ENCODE measurements at regions not wholly inside any gene's neighbourhood (a gene's known extent, or its start where the extent isn't known, plus 50 kb on each side); places are given as distances from the start of the nearest gene placed in this dataset.
A peak's percentile ranks its signal among the peaks of the same experiment; 100 is the strongest.

DNA sequence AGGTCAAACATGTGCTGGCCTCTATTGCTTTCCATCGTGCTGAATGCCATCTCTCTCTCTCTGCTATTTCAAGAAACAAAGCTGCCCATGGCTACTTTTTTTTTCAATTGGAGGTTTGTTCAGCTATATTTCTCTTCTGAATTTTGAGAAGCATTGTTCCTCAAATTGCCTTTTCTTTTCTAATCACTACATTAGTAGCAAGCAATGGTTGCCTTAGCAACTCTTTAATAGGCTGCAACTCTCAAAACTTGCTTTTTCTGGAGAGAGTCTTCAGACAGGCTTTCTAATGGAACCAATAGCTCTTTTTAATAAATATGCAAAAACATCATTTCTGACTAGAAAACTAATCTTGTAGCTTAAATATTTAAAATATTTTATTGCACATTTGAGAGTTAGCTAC lies 439.0 kb downstream of the LRRIQ3 start:
- H2BK12ac ChIP-seq (ENCODE audit: low read length) = no peak overlapping the region
- H3K27me3 ChIP-seq (ENCODE audit: control insufficient read depth in 3 of 3, insufficient read depth in 3 of 3, low read depth in 1 of 3, low read length in 3 of 3) = no peaks in the 10 kb centered on the region
- WGBS, 2 donors (ENCODE audit: extremely low coverage in 2 of 2, insufficient read length in 2 of 2, insufficient replicate concordance in 1 of 2) = no CpG with 5 or more reads among the region's 1 CpG
- H3K4ac ChIP-seq (ENCODE audit: low read length) = no peak overlapping the region
- peak overlapping the region; percentile 63 for H2AFZ ChIP-seq (ENCODE audit: low read length)
- DNase-seq (ENCODE audit: low spot score) = no peak
- H3K27ac ChIP-seq (replicated peaks; ENCODE audit: low read length) = no peak overlapping the region
- no peak overlapping the region for H3K9ac ChIP-seq (ENCODE audit: low read depth, low read length, poor library complexity)
- H3K14ac ChIP-seq (ENCODE audit: low read length) = no peak overlapping the region
- no peak overlapping the region for H3K4me3 ChIP-seq (ENCODE audit: low read length in 2 of 2)
- no peaks in the 10 kb centered on the region for H3K9me3 ChIP-seq (replicated peaks in 1 of 2; ENCODE audit: control insufficient read depth in 2 of 2, insufficient read depth in 1 of 2, low read depth in 1 of 2, low read length in 2 of 2)
- no peak overlapping the region for H3K23ac ChIP-seq (ENCODE audit: low read depth, low read length, poor library complexity)
- no peak overlapping the region for H4K8ac ChIP-seq (ENCODE audit: low read depth, low read length)
- no peak overlapping the region for H4K91ac ChIP-seq (ENCODE audit: low read depth, low read length, poor library complexity)
- no peaks in the 10 kb centered on the region for H3K36me3 ChIP-seq (replicated peaks in 1 of 2; ENCODE audit: control insufficient read depth in 2 of 2, insufficient read depth in 2 of 2, low read length in 2 of 2)
- no peak overlapping the region for H2BK5ac ChIP-seq (ENCODE audit: low read length)
- H2AK5ac ChIP-seq (ENCODE audit: low read depth, low read length) = no peak overlapping the region
- H2BK15ac ChIP-seq (ENCODE audit: low read length) = no peak overlapping the region
- H2BK120ac ChIP-seq (ENCODE audit: low read depth, low read length) = no peak overlapping the region
- no peaks in the 10 kb centered on the region for H3K79me1 ChIP-seq (ENCODE audit: low read depth, low read length)
- H3K4me2 ChIP-seq (ENCODE audit: insufficient read depth, low read length, poor library complexity, severe bottlenecking) = no peak overlapping the region
- peaks cover 0 to 4% of the 10 kb centered on the region in 2 donors for H3K4me1 ChIP-seq (ENCODE audit: control insufficient read depth in 2 of 2, insufficient read depth in 1 of 2, low read depth in 1 of 2, low read length in 2 of 2)
- H3K18ac ChIP-seq (ENCODE audit: low read length) = no peak overlapping the region

DNA sequence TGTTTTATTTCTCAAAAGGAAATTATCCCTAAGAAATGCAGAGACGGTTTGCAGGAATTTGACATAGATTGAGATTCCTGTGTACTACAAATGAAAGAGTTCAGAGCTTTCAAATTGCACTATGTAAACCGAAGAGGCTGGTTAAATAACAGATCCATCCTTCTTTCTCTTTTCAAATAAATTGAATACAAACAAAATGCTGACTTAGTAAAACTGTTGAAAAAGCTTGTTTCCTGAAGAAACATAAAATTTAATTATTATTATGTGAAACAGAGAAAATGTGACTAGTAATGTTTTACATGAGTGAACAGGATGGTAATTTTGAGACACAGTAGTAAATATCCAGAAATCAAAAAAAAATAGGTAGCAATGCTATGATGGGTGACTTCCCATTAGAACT lies 441.2 kb downstream of the LRRIQ3 start:
- H3K4ac ChIP-seq (ENCODE audit: low read length) = no peak overlapping the region
- H3K27me3 ChIP-seq (ENCODE audit: control insufficient read depth in 3 of 3, insufficient read depth in 3 of 3, low read depth in 1 of 3, low read length in 3 of 3) = no peaks in the 10 kb centered on the region
- DNase-seq (ENCODE audit: low spot score) = no peak
- H3K4me1 ChIP-seq (ENCODE audit: control insufficient read depth in 2 of 2, insufficient read depth in 1 of 2, low read depth in 1 of 2, low read length in 2 of 2) = peaks cover 0 to 4% of the 10 kb centered on the region in 2 donors
- no peak overlapping the region for H2AK5ac ChIP-seq (ENCODE audit: low read depth, low read length)
- no peak overlapping the region for H2BK120ac ChIP-seq (ENCODE audit: low read depth, low read length)
- H3K9me3 ChIP-seq (replicated peaks in 1 of 2; ENCODE audit: control insufficient read depth in 2 of 2, insufficient read depth in 1 of 2, low read depth in 1 of 2, low read length in 2 of 2) = peaks cover 0 to 2% of the 10 kb centered on the region in 2 donors
- no peak overlapping the region for H2BK12ac ChIP-seq (ENCODE audit: low read length)
- no peak overlapping the region for H3K4me2 ChIP-seq (ENCODE audit: insufficient read depth, low read length, poor library complexity, severe bottlenecking)
- no peak overlapping the region for H2BK15ac ChIP-seq (ENCODE audit: low read length)
- H3K18ac ChIP-seq (ENCODE audit: low read length) = no peak overlapping the region
- H3K36me3 ChIP-seq (replicated peaks in 1 of 2; ENCODE audit: control insufficient read depth in 2 of 2, insufficient read depth in 2 of 2, low read length in 2 of 2) = no peaks in the 10 kb centered on the region
- H3K9ac ChIP-seq (ENCODE audit: low read depth, low read length, poor library complexity) = no peak overlapping the region
- H2BK5ac ChIP-seq (ENCODE audit: low read length) = no peak overlapping the region
- no peak overlapping the region for H3K23ac ChIP-seq (ENCODE audit: low read depth, low read length, poor library complexity)
- no peak overlapping the region for H4K8ac ChIP-seq (ENCODE audit: low read depth, low read length)
- H4K91ac ChIP-seq (ENCODE audit: low read depth, low read length, poor library complexity) = no peak overlapping the region
- H3K14ac ChIP-seq (ENCODE audit: low read length) = no peak overlapping the region
- H3K27ac ChIP-seq (replicated peaks; ENCODE audit: low read length) = no peak overlapping the region
- H3K4me3 ChIP-seq (ENCODE audit: low read length in 2 of 2) = no peak overlapping the region
- no peaks in the 10 kb centered on the region for H3K79me1 ChIP-seq (ENCODE audit: low read depth, low read length)
- H2AFZ ChIP-seq (ENCODE audit: low read length) = no peak overlapping the region
- no CpG with 5 or more reads among the region's 2 CpGs for WGBS, 2 donors (ENCODE audit: extremely low coverage in 2 of 2, insufficient read length in 2 of 2, insufficient replicate concordance in 1 of 2)

DNA sequence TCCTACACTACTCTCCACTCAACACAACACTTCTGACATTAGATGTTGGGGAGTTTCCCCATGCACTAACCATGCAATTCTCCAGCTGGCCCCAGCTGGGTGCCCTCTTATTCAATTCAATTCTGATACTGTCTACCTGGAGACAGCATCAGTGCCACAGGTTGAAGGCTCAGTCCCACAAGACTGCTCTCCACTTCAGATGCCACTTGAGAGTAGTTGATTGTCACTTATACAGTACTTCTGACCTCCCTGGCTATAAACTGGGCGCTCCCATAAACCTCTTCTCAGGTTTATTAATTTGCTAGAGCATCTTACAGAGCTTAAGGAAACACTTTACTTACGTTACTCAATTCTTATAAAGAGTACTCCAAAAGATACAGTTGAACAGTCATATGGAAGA lies 442.3 kb downstream of the LRRIQ3 start:
- Histone ChIP-seq H3K14ac (ENCODE audit: low read length) (no peak overlapping the region), H3K9me3 (replicated peaks in 1 of 2; ENCODE audit: control insufficient read depth in 2 of 2, insufficient read depth in 1 of 2, low read depth in 1 of 2, low read length in 2 of 2) (peaks cover 0 to 2% of the 10 kb centered on the region in 2 donors), H3K79me1 (ENCODE audit: low read depth, low read length) (no peaks in the 10 kb centered on the region), H3K4me1 (ENCODE audit: control insufficient read depth in 2 of 2, insufficient read depth in 1 of 2, low read depth in 1 of 2, low read length in 2 of 2) (peaks cover 0 to 4% of the 10 kb centered on the region in 2 donors), H2BK5ac (ENCODE audit: low read length) (no peak overlapping the region), H4K8ac (ENCODE audit: low read depth, low read length) (no peak overlapping the region), H3K23ac (ENCODE audit: low read depth, low read length, poor library complexity) (no peak overlapping the region), H3K4me3 (ENCODE audit: low read length in 2 of 2) (no peak overlapping the region), H3K4ac (ENCODE audit: low read length) (no peak overlapping the region), H3K9ac (ENCODE audit: low read depth, low read length, poor library complexity) (no peak overlapping the region), H2AK5ac (ENCODE audit: low read depth, low read length) (no peak overlapping the region), H3K27me3 (ENCODE audit: control insufficient read depth in 3 of 3, insufficient read depth in 3 of 3, low read depth in 1 of 3, low read length in 3 of 3) (no peaks in the 10 kb centered on the region), H3K27ac (replicated peaks; ENCODE audit: low read length) (no peak overlapping the region), H2BK120ac (ENCODE audit: low read depth, low read length) (no peak overlapping the region), H2BK15ac (ENCODE audit: low read length) (no peak overlapping the region), H2BK12ac (ENCODE audit: low read length) (no peak overlapping the region), H2AFZ (ENCODE audit: low read length) (no peak overlapping the region), H4K91ac (ENCODE audit: low read depth, low read length, poor library complexity) (no peak overlapping the region), H3K4me2 (ENCODE audit: insufficient read depth, low read length, poor library complexity, severe bottlenecking) (no peak overlapping the region), H3K18ac (ENCODE audit: low read length) (no peak overlapping the region), H3K36me3 (replicated peaks in 1 of 2; ENCODE audit: control insufficient read depth in 2 of 2, insufficient read depth in 2 of 2, low read length in 2 of 2) (no peaks in the 10 kb centered on the region)
- WGBS, 2 donors (ENCODE audit: extremely low coverage in 2 of 2, insufficient read length in 2 of 2, insufficient replicate concordance in 1 of 2) = no CpG with 5 or more reads among the region's 2 CpGs
- DNase-seq (ENCODE audit: low spot score) = no peak

DNA sequence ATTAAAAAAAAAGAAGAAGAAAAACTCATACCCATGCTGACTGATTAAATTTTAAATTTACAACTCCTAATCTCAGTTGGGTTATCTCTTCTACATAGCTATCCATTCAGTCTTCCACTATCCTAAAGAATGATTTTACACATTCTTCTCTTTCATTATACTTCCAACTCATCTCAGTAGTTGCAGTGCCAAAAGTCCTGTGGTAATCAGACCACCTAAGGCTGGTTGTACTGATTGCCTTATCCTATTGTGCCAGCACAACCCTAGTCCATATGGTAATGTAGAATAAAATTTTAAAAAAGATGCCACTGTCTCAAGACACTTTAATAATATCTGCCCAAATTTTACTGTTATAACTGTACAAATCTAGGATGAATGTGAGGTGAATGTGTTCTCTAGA lies 448.0 kb downstream of the LRRIQ3 start:
- no peak overlapping the region for H3K4me3 ChIP-seq (ENCODE audit: low read length in 2 of 2)
- no peak overlapping the region for H2AK5ac ChIP-seq (ENCODE audit: low read depth, low read length)
- H2BK5ac ChIP-seq (ENCODE audit: low read length) = no peak overlapping the region
- H3K27me3 ChIP-seq (ENCODE audit: control insufficient read depth in 3 of 3, insufficient read depth in 3 of 3, low read depth in 1 of 3, low read length in 3 of 3) = no peaks in the 10 kb centered on the region
- H2BK12ac ChIP-seq (ENCODE audit: low read length) = no peak overlapping the region
- H3K4me2 ChIP-seq (ENCODE audit: insufficient read depth, low read length, poor library complexity, severe bottlenecking) = no peak overlapping the region
- no peak overlapping the region for H3K14ac ChIP-seq (ENCODE audit: low read length)
- H2AFZ ChIP-seq (ENCODE audit: low read length) = no peak overlapping the region
- no peak overlapping the region for H3K9ac ChIP-seq (ENCODE audit: low read depth, low read length, poor library complexity)
- no peak overlapping the region for H4K91ac ChIP-seq (ENCODE audit: low read depth, low read length, poor library complexity)
- H3K9me3 ChIP-seq (replicated peaks in 1 of 2; ENCODE audit: control insufficient read depth in 2 of 2, insufficient read depth in 1 of 2, low read depth in 1 of 2, low read length in 2 of 2) = peaks cover 2 to 7% of the 10 kb centered on the region in 2 donors
- no peak overlapping the region for H3K27ac ChIP-seq (replicated peaks; ENCODE audit: low read length)
- no peak overlapping the region for H3K4ac ChIP-seq (ENCODE audit: low read length)
- no peak for DNase-seq (ENCODE audit: low spot score)
- H2BK15ac ChIP-seq (ENCODE audit: low read length) = no peak overlapping the region
- no peak overlapping the region for H3K18ac ChIP-seq (ENCODE audit: low read length)
- no peaks in the 10 kb centered on the region for H3K79me1 ChIP-seq (ENCODE audit: low read depth, low read length)
- H2BK120ac ChIP-seq (ENCODE audit: low read depth, low read length) = no peak overlapping the region
- no peaks in the 10 kb centered on the region for H3K36me3 ChIP-seq (replicated peaks in 1 of 2; ENCODE audit: control insufficient read depth in 2 of 2, insufficient read depth in 2 of 2, low read length in 2 of 2)
- H4K8ac ChIP-seq (ENCODE audit: low read depth, low read length) = no peak overlapping the region
- no peaks in the 10 kb centered on the region for H3K4me1 ChIP-seq (ENCODE audit: control insufficient read depth in 2 of 2, insufficient read depth in 1 of 2, low read depth in 1 of 2, low read length in 2 of 2)
- no peak overlapping the region for H3K23ac ChIP-seq (ENCODE audit: low read depth, low read length, poor library complexity)
